ENCODE measurements at regions not wholly inside any gene's neighbourhood (a gene's known extent, or its start where the extent isn't known, plus 50 kb on each side); places are given as distances from the start of the nearest gene placed in this dataset.
A peak's percentile ranks its signal among the peaks of the same experiment; 100 is the strongest.
"Not testable (repeated sequence)": the region's sequence is repeated elsewhere in the genome, so short reads cannot be mapped to it uniquely, and the experiment has no call there.

GRCh38 chr3:195967387-195967720 lies 59.0 kb upstream of the TNK2 start:
- not testable (repeated sequence) for H3K9me3 Mint-ChIP-seq; H3K4me1 Mint-ChIP-seq (ENCODE audit: unreplicated experiment); H3K4me3 Mint-ChIP-seq; H3K27ac Mint-ChIP-seq; DNase-seq (ENCODE audit: extremely low spot score, unreplicated experiment); H3K27me3 Mint-ChIP-seq
- H3K36me3 Mint-ChIP-seq = peaks cover 25% of the 10 kb centered on the region

GRCh38 chr3:195966563-195967386 lies 58.4 kb upstream of the TNK2 start:
- H3K4me3 Mint-ChIP-seq; DNase-seq (ENCODE audit: extremely low spot score, unreplicated experiment); H3K4me1 Mint-ChIP-seq (ENCODE audit: unreplicated experiment); H3K27me3 Mint-ChIP-seq; H3K9me3 Mint-ChIP-seq; H3K27ac Mint-ChIP-seq: not testable (repeated sequence)
- H3K36me3 Mint-ChIP-seq = peaks cover 27% of the 10 kb centered on the region

GRCh38 chr3:195965217-195965616 lies 56.9 kb upstream of the TNK2 start:
- H3K36me3 Mint-ChIP-seq = peaks cover 28% of the 10 kb centered on the region
- H3K27me3 Mint-ChIP-seq; DNase-seq (ENCODE audit: extremely low spot score, unreplicated experiment); H3K4me1 Mint-ChIP-seq (ENCODE audit: unreplicated experiment); H3K4me3 Mint-ChIP-seq; H3K9me3 Mint-ChIP-seq; H3K27ac Mint-ChIP-seq: not testable (repeated sequence)

- H3K27ac Mint-ChIP-seq; H3K4me3 Mint-ChIP-seq; H3K4me1 Mint-ChIP-seq (ENCODE audit: unreplicated experiment); H3K27me3 Mint-ChIP-seq; H3K9me3 Mint-ChIP-seq; DNase-seq (ENCODE audit: extremely low spot score, unreplicated experiment): not testable (repeated sequence)
- H3K36me3 Mint-ChIP-seq = peaks cover 23% of the 10 kb centered on the region
Observed at GRCh38 chr3:195964318-195965107, 56.2 kb upstream of the TNK2 start.

GRCh38 chr3:195962222-195962621 lies 53.9 kb upstream of the TNK2 start:
- H3K36me3 Mint-ChIP-seq = peaks cover 19% of the 10 kb centered on the region
- DNase-seq (ENCODE audit: extremely low spot score, unreplicated experiment); H3K27me3 Mint-ChIP-seq; H3K4me1 Mint-ChIP-seq (ENCODE audit: unreplicated experiment); H3K27ac Mint-ChIP-seq; H3K9me3 Mint-ChIP-seq; H3K4me3 Mint-ChIP-seq: not testable (repeated sequence)

- H3K4me3 Mint-ChIP-seq; H3K4me1 Mint-ChIP-seq (ENCODE audit: unreplicated experiment); H3K27me3 Mint-ChIP-seq; H3K9me3 Mint-ChIP-seq; DNase-seq (ENCODE audit: extremely low spot score, unreplicated experiment); H3K27ac Mint-ChIP-seq: not testable (repeated sequence)
- peaks cover 19% of the 10 kb centered on the region for H3K36me3 Mint-ChIP-seq
Observed at GRCh38 chr3:195960971-195961775, 52.8 kb upstream of the TNK2 start.

- H3K27ac Mint-ChIP-seq; H3K4me3 Mint-ChIP-seq; H3K4me1 Mint-ChIP-seq (ENCODE audit: unreplicated experiment); H3K27me3 Mint-ChIP-seq; H3K9me3 Mint-ChIP-seq; DNase-seq (ENCODE audit: extremely low spot score, unreplicated experiment): not testable (repeated sequence)
- peaks cover 14% of the 10 kb centered on the region for H3K36me3 Mint-ChIP-seq
Observed at GRCh38 chr3:195960164-195960563, 51.8 kb upstream of the TNK2 start.

GRCh38 chr3:195959367-195960157 lies 51.2 kb upstream of the TNK2 start:
- H3K27ac Mint-ChIP-seq = not testable (repeated sequence)

GRCh38 chr3:195958736-195959135 lies 50.4 kb upstream of the TNK2 start:
- H3K9me3 Mint-ChIP-seq; H3K4me1 Mint-ChIP-seq (ENCODE audit: unreplicated experiment); H3K27ac Mint-ChIP-seq; H3K27me3 Mint-ChIP-seq; H3K4me3 Mint-ChIP-seq: not testable (repeated sequence)
- peak; percentile 58 for DNase-seq (ENCODE audit: extremely low spot score, unreplicated experiment)
- peaks cover 13% of the 10 kb centered on the region for H3K36me3 Mint-ChIP-seq

More at GRCh38 chr3:195959367-195960157, 51.2 kb upstream of the TNK2 start:
- H3K9me3 Mint-ChIP-seq; H3K4me3 Mint-ChIP-seq; H3K27me3 Mint-ChIP-seq; DNase-seq (ENCODE audit: extremely low spot score, unreplicated experiment); H3K4me1 Mint-ChIP-seq (ENCODE audit: unreplicated experiment): not testable (repeated sequence)
- peaks cover 13% of the 10 kb centered on the region for H3K36me3 Mint-ChIP-seq

Measured in type B pancreatic cell (in vitro differentiated cells).